Immature natural killer cell (primary cell): ENCODE measurements at regions not wholly inside any gene's neighbourhood (a gene's known extent, or its start where the extent isn't known, plus 50 kb on each side); places are given as distances from the start of the nearest gene placed in this dataset.
"Not testable (repeated sequence)": the region's sequence is repeated elsewhere in the genome, so short reads cannot be mapped to it uniquely, and the experiment has no call there.

Source experiments
- DNase-seq, 3 donors: peaks; one replicate each; pipeline ENCODE4 v3.0.0; 2022; ENCODE audit warnings: mixed read lengths in 1 of 3
- H3K27ac Mint-ChIP-seq, 6 donors: one replicate each; pipeline ENCODE4 v1.8.0; 2020; ENCODE audit warnings: mixed read lengths in 6 of 6, mild to moderate bottlenecking in 5 of 6, inconsistent platforms in 4 of 6, moderate library complexity in 3 of 6
- H3K27me3 Mint-ChIP-seq, 3 donors: one replicate each; pipeline ENCODE4 v1.8.0; 2020 to 2021; ENCODE audit warnings: low read depth in 3 of 3, mild to moderate bottlenecking in 3 of 3, mixed read lengths in 3 of 3, moderate library complexity in 3 of 3, inconsistent platforms in 1 of 3
- H3K36me3 Mint-ChIP-seq, 3 donors: one replicate each; pipeline ENCODE4 v1.8.0; 2020; ENCODE audit warnings: mixed read lengths in 3 of 3, inconsistent platforms in 2 of 3, mild to moderate bottlenecking in 2 of 3
- H3K4me1 Mint-ChIP-seq, 2 donors: one replicate each; pipeline ENCODE4 v1.8.0; 2020; ENCODE audit warnings: inconsistent platforms in 2 of 2, mild to moderate bottlenecking in 2 of 2, mixed read lengths in 2 of 2, moderate library complexity in 1 of 2
- H3K4me3 Mint-ChIP-seq, 5 donors: one replicate each; pipeline ENCODE4 v1.8.0; 2020; ENCODE audit warnings: mild to moderate bottlenecking in 5 of 5, mixed read lengths in 5 of 5, inconsistent platforms in 3 of 5, moderate library complexity in 3 of 5
- H3K9me3 Mint-ChIP-seq, 6 donors: one replicate each; pipeline ENCODE4 v1.8.0; 2020; ENCODE audit warnings: mild to moderate bottlenecking in 6 of 6, mixed read lengths in 6 of 6, inconsistent platforms in 4 of 6, moderate library complexity in 3 of 6

- no peaks in the 10 kb centered on the region for H3K9me3 Mint-ChIP-seq
- H3K36me3 Mint-ChIP-seq, result no peaks in the 10 kb centered on the region
- H3K4me1 Mint-ChIP-seq, result peaks cover 10 to 15% of the 10 kb centered on the region in 2 donors
- H3K27me3 Mint-ChIP-seq, result peaks cover 3 to 7% (median 5%) of the 10 kb centered on the region in 3 donors
- H3K4me3 Mint-ChIP-seq, result no peak overlapping the region
- no peak overlapping the region for H3K27ac Mint-ChIP-seq
- no peak for DNase-seq
Measured at GRCh38 chr7:65453341-65454030, 79.8 kb downstream of the ZNF92 start.

GRCh38 chr7:65454469-65454868 lies 80.8 kb downstream of the ZNF92 start:
- Mint-ChIP-seq H3K36me3 (no peaks in the 10 kb centered on the region), H3K27ac (no peak overlapping the region), H3K4me3 (no peak overlapping the region), H3K9me3 (no peaks in the 10 kb centered on the region), H3K27me3 (peaks cover 3 to 7% (median 5%) of the 10 kb centered on the region in 3 donors), H3K4me1 (peaks cover 7 to 12% of the 10 kb centered on the region in 2 donors)
- no peak for DNase-seq

GRCh38 chr7:65455050-65455449 lies 81.4 kb downstream of the ZNF92 start:
- not testable (repeated sequence) for H3K4me1 Mint-ChIP-seq, H3K36me3 Mint-ChIP-seq, H3K27me3 Mint-ChIP-seq, H3K9me3 Mint-ChIP-seq, DNase-seq, H3K4me3 Mint-ChIP-seq, H3K27ac Mint-ChIP-seq

- Mint-ChIP-seq H3K4me1 (peaks cover 3 to 7% of the 10 kb centered on the region in 2 donors), H3K27me3 (peaks cover 0 to 5% (median 4%) of the 10 kb centered on the region in 3 donors), H3K9me3 (no peaks in the 10 kb centered on the region)
Measured at GRCh38 chr7:65457705-65458104, 84.0 kb downstream of the ZNF92 start.

GRCh38 chr7:65459438-65459837 lies 85.8 kb downstream of the ZNF92 start:
- no peak overlapping the region for H3K27ac Mint-ChIP-seq
- peaks cover 4% of the 10 kb centered on the region in 2 donors for H3K4me1 Mint-ChIP-seq
- no peak for DNase-seq
- H3K27me3 Mint-ChIP-seq, result peaks cover 0 to 3% (median 2%) of the 10 kb centered on the region in 3 donors
- no peaks in the 10 kb centered on the region for H3K9me3 Mint-ChIP-seq
- H3K4me3 Mint-ChIP-seq, result no peak overlapping the region
- H3K36me3 Mint-ChIP-seq, result no peaks in the 10 kb centered on the region

More at GRCh38 chr7:65457705-65458104, 84.0 kb downstream of the ZNF92 start:
- Mint-ChIP-seq H3K4me3 (no peak overlapping the region), H3K27ac (no peak overlapping the region), H3K36me3 (no peaks in the 10 kb centered on the region)
- DNase-seq, result no peak

GRCh38 chr7:65462148-65462716 lies 88.6 kb downstream of the ZNF92 start:
- no peak overlapping the region for H3K27ac Mint-ChIP-seq
- H3K4me1 Mint-ChIP-seq, result peaks cover 0 to 3% of the 10 kb centered on the region in 2 donors
- no peak overlapping the region for H3K4me3 Mint-ChIP-seq
- no peak for DNase-seq
- H3K9me3 Mint-ChIP-seq, result peaks cover 0 to 4% (median under 1%) of the 10 kb centered on the region in 6 donors
- no peaks in the 10 kb centered on the region for H3K36me3 Mint-ChIP-seq
- H3K27me3 Mint-ChIP-seq, result no peaks in the 10 kb centered on the region

GRCh38 chr7:65463184-65463583 lies 89.5 kb downstream of the ZNF92 start:
- no peak overlapping the region for H3K4me3 Mint-ChIP-seq
- H3K27me3 Mint-ChIP-seq, result no peaks in the 10 kb centered on the region
- peaks cover 0 to 4% (median under 1%) of the 10 kb centered on the region in 6 donors for H3K9me3 Mint-ChIP-seq
- peaks cover 7 to 9% of the 10 kb centered on the region in 2 donors for H3K4me1 Mint-ChIP-seq
- H3K27ac Mint-ChIP-seq, result peak overlapping the region in 2 of 6 donors; percentile 9 to 73
- H3K36me3 Mint-ChIP-seq, result peaks cover 0 to 2% (median under 1%) of the 10 kb centered on the region in 3 donors
- no peak for DNase-seq

- peaks cover 32 to 51% of the 10 kb centered on the region in 2 donors for H3K4me1 Mint-ChIP-seq
- H3K4me3 Mint-ChIP-seq, DNase-seq, H3K27me3 Mint-ChIP-seq: not testable (repeated sequence)
- H3K9me3 Mint-ChIP-seq, result peaks cover 0 to 14% (median 1%) of the 10 kb centered on the region in 6 donors
- H3K36me3 Mint-ChIP-seq, result peaks cover 6 to 13% (median 11%) of the 10 kb centered on the region in 3 donors
- H3K27ac Mint-ChIP-seq, result peak overlapping the region in 1 of 6 donors; percentile 43
Measured at GRCh38 chr7:65469919-65470558, 96.4 kb downstream of the ZNF92 start.

GRCh38 chr7:65471587-65471986 lies 97.9 kb downstream of the ZNF92 start:
- peaks cover 3 to 7% (median 5%) of the 10 kb centered on the region in 3 donors for H3K27me3 Mint-ChIP-seq
- H3K27ac Mint-ChIP-seq, result no peak overlapping the region
- peaks cover 48 to 67% of the 10 kb centered on the region in 2 donors for H3K4me1 Mint-ChIP-seq
- no peak for DNase-seq
- no peak overlapping the region for H3K4me3 Mint-ChIP-seq
- peaks cover 0 to 16% (median 4%) of the 10 kb centered on the region in 6 donors for H3K9me3 Mint-ChIP-seq
- peaks cover 9 to 19% (median 11%) of the 10 kb centered on the region in 3 donors for H3K36me3 Mint-ChIP-seq

- H3K9me3 Mint-ChIP-seq, result peaks cover 4 to 23% (median 9%) of the 10 kb centered on the region in 6 donors
- H3K4me1 Mint-ChIP-seq, result peaks cover 69 to 84% of the 10 kb centered on the region in 2 donors
- H3K27ac Mint-ChIP-seq, result peak overlapping the region; percentile 81 to 97 (median 93)
- H3K36me3 Mint-ChIP-seq, result peaks cover 20 to 29% (median 27%) of the 10 kb centered on the region in 3 donors
- peak overlapping the region; percentile 80 to 84 (median 83) for H3K4me3 Mint-ChIP-seq
- H3K27me3 Mint-ChIP-seq, result peaks cover 4 to 11% (median 9%) of the 10 kb centered on the region in 3 donors
- DNase-seq, result no peak
Measured at GRCh38 chr7:65475040-65475726, 101.5 kb downstream of the ZNF92 start.

- Mint-ChIP-seq H3K4me1 (peaks cover 73 to 87% of the 10 kb centered on the region in 2 donors), H3K4me3 (peak overlapping the region; percentile 80 to 84 (median 83)), H3K27me3 (peaks cover 4 to 13% (median 9%) of the 10 kb centered on the region in 3 donors), H3K27ac (peak overlapping the region; percentile 81 to 97 (median 93)), H3K36me3 (peaks cover 20 to 34% (median 30%) of the 10 kb centered on the region in 3 donors), H3K9me3 (peaks cover 5 to 27% (median 10%) of the 10 kb centered on the region in 6 donors)
- DNase-seq, result peak; percentile 76 to 83 (median 82)
Measured at GRCh38 chr7:65475734-65476319, 102.2 kb downstream of the ZNF92 start.

GRCh38 chr7:65477326-65477725 lies 103.7 kb downstream of the ZNF92 start:
- Mint-ChIP-seq H3K27me3 (peaks cover 4 to 14% (median 10%) of the 10 kb centered on the region in 3 donors), H3K36me3 (peaks cover 20 to 42% (median 31%) of the 10 kb centered on the region in 3 donors), H3K9me3 (peaks cover 17 to 37% (median 21%) of the 10 kb centered on the region in 6 donors), H3K4me1 (peaks cover 81 to 89% of the 10 kb centered on the region in 2 donors), H3K27ac (peak overlapping the region; percentile 32 to 97 (median 91)), H3K4me3 (peak overlapping the region; percentile 29 to 84 (median 83))
- no peak for DNase-seq

- Mint-ChIP-seq H3K27ac (no peak overlapping the region), H3K4me3 (no peak overlapping the region), H3K36me3 (peaks cover 10 to 17% (median 14%) of the 10 kb centered on the region in 3 donors), H3K27me3 (peaks cover 3 to 17% (median 7%) of the 10 kb centered on the region in 3 donors), H3K9me3 (peaks cover 25 to 53% (median 41%) of the 10 kb centered on the region in 6 donors), H3K4me1 (no peaks in the 10 kb centered on the region)
- DNase-seq, result no peak
Measured at GRCh38 chr7:65489260-65489767, 115.7 kb downstream of the ZNF92 start.
